Lower leg skin (tissue), 4 donors: ENCODE measurements at regions not wholly inside any gene's neighbourhood (a gene's known extent, or its start where the extent isn't known, plus 50 kb on each side); places are given as distances from the start of the nearest gene placed in this dataset.
"Not testable (repeated sequence)": the region's sequence is repeated elsewhere in the genome, so short reads cannot be mapped to it uniquely, and the experiment has no call there.

Experiments
- DNase-seq, 2 donors: peaks; one replicate each; pipeline ENCODE4 v3.0.0-alpha.2; 2019; ENCODE audit warnings: low spot score in 2 of 2
- H3K4me3 ChIP-seq: fragments of 200-600 bp; sonication (generic); 2 replicates; pipeline ENCODE4 v1.5.1; 2017; ENCODE audit warnings: mild to moderate bottlenecking, low read depth; ENCODE audit not compliant: poor library complexity, severe bottlenecking
- POLR2A ChIP-seq, 2 donors: fragments of 450-650 bp; IDR thresholded peaks; one replicate each; pipeline ENCODE4 v1.6.1; 2016 to 2017; ENCODE audit warnings: antibody characterized with exemption in 2 of 2, mild to moderate bottlenecking in 1 of 2, moderate library complexity in 1 of 2
- WGBS, 2 donors: methylation state at CpG; one replicate each; pipeline ENCODE4 v1.1.5; 2018; 5-methylcytosine and 5-hydroxymethylcytosine counted together
- intact Hi-C: fragments of 100-400 bp; cut with DNase I; formaldehyde crosslinking; loops from one replicate; pipeline ENCODE4 v1.15.0; 2023; ENCODE audit warnings: low total_unique reads
- TF ChIP-seq, protein P1 (sequence below), 3 donors: fragments of 450-650 bp; IDR thresholded peaks; one replicate each; pipeline ENCODE4 v1.5.1; 2016; ENCODE audit warnings: antibody characterized with exemption in 3 of 3, mild to moderate bottlenecking in 3 of 3, moderate library complexity in 2 of 3

DNA sequence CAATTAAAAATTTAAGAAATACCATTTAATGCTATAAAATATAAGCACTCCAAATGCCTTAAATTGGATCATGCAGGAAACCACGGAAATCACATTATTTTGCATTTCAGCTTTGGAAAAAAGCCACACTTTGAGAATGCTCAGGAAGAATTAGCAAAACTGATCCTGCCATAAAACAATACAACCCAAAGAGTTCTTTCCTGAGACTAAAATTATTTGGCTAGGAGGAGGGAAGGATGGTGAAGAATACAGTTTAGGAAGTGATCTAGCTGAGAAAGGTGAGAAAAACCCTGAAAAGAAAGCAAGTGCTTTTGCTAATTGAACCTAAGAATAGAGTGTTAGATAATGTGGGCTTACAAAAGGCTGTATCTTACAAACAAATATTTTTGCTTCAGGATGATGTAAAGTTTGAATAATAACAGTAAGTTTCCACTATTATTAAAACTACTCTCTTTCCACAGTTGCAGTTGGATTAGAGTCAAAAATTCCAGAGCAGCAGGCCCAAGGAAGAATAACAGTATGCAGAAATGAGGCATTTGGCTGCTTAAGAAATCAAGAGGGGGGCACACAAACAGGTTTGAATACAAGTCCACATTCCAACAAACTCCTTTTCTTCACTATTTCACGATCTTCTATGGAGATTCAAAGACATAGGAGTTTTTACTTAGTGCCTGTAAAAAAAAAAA is 565.4 kb downstream of the RFPL4B start:
- H3K4me3 ChIP-seq = no peak overlapping the region
- DNase-seq = no peak
- intact Hi-C loops = no loop called here
- WGBS, 2 donors = 33 to 38% methylated on average over 2 of the region's 2 CpGs
- TF ChIP-seq POLR2A (IDR thresholded peaks at IDR 0.05) = no peak
- TF ChIP-seq, protein P1, sequence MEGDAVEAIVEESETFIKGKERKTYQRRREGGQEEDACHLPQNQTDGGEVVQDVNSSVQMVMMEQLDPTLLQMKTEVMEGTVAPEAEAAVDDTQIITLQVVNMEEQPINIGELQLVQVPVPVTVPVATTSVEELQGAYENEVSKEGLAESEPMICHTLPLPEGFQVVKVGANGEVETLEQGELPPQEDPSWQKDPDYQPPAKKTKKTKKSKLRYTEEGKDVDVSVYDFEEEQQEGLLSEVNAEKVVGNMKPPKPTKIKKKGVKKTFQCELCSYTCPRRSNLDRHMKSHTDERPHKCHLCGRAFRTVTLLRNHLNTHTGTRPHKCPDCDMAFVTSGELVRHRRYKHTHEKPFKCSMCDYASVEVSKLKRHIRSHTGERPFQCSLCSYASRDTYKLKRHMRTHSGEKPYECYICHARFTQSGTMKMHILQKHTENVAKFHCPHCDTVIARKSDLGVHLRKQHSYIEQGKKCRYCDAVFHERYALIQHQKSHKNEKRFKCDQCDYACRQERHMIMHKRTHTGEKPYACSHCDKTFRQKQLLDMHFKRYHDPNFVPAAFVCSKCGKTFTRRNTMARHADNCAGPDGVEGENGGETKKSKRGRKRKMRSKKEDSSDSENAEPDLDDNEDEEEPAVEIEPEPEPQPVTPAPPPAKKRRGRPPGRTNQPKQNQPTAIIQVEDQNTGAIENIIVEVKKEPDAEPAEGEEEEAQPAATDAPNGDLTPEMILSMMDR (IDR thresholded peaks at IDR 0.05) = no peak

DNA sequence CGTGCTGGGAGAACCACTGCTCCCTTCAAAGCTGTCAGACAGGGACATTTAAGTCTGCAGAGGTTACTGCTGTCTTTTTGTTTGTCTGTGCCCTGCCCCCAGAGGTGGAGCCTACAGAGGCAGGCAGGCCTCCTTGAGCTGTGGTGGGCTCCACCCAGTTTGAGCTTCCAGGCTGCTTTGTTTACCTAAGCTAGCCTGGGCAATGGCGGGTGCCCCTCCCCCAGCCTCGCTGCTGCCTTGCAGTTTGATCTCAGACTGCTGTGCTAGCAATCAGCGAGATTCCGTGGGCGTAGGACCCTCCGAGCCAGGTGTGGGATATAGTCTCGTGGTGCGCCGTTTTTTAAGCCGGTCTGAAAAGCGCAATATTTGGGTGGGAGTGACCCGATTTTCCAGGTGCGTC is 572.6 kb downstream of the RFPL4B start:
- H3K4me3 ChIP-seq, intact Hi-C loops, DNase-seq: not testable (repeated sequence)
- 95 to 96% methylated on average over 13 of the region's 14 CpGs for WGBS, 2 donors

DNA sequence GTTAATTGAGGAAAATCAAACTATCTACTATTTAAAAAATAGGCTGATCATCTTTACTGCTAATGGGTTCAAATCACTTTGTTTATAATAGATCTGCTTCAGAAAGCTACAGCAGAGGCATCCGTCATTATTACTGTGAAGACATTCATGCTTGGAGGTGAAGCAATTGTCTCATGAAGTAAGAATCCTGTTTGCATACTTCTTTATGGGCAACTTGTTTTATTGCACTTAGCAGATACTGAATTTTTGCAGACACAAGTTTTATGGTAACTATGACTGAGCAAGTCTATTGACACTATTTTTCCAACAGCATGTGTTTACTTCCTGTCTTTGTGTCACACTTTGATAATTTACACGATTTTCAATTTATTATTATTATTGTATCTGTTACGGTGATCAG is 573.9 kb downstream of the RFPL4B start:
- no peak for TF ChIP-seq POLR2A (IDR thresholded peaks at IDR 0.05)
- TF ChIP-seq, protein P1 (IDR thresholded peaks at IDR 0.05) = no peak
- no peak overlapping the region for H3K4me3 ChIP-seq
- WGBS, 2 donors = 92% methylated on average over 3 of the region's 3 CpGs
- DNase-seq = no peak
- intact Hi-C loops = no loop called here

DNA sequence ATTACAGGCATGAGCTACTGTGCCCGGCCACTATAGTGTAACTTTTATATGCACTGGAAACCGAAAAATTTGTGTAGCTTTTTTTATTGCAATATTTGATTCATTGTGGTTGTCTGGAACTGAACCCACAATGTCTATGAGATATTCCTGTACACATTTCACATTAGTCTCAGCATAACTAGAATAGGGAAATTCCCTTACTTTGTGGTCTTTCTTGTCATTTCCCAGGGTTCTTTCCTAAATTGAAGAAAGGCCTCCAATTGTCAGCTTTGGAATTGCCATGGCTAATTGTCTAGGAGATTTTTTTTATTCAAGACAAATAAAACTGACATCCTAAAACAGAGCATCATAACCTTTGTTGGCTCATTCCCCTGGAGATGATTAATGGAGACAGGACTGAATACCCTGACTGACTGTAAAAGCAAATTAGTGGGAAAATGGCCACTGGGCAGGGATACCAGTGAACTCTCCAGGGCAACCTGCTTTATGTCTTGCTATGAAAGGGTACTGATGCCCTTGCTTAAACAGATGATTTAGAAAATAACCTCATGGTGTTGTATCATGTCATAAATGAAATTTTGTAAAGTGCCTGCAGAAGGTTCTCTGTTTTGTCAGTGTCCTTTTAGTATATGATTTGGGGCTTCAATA is 576.9 kb downstream of the RFPL4B start:
- DNase-seq = no peak
- intact Hi-C loops = no loop called here
- 88% methylated on average over 2 of the region's 2 CpGs for WGBS, 2 donors
- TF ChIP-seq POLR2A (IDR thresholded peaks at IDR 0.05) = no peak
- TF ChIP-seq, protein P1 (IDR thresholded peaks at IDR 0.05) = no peak
- H3K4me3 ChIP-seq = no peak overlapping the region

DNA sequence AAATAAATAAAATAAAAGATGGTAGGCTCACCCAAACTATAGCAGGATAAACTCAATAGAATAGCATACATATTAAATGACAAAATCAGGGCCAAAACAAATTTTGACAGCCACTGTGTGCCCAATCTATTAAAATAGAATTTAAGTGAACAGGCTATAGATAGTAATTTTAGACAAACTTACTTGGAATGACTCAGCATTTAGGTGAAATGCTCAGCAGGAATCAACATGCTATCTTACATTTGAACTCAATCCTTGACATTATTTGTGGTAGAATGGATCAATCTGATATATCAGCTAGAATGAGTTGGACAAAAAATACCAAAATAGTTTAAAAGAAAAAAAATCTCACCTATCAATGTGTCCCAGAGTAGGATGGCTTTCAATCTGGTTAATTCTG is 578.6 kb downstream of the RFPL4B start:
- intact Hi-C loops = no loop called here
- TF ChIP-seq, protein P1 (IDR thresholded peaks at IDR 0.05) = no peak
- TF ChIP-seq POLR2A (IDR thresholded peaks at IDR 0.05) = no peak
- DNase-seq = no peak
- H3K4me3 ChIP-seq = no peak overlapping the region

DNA sequence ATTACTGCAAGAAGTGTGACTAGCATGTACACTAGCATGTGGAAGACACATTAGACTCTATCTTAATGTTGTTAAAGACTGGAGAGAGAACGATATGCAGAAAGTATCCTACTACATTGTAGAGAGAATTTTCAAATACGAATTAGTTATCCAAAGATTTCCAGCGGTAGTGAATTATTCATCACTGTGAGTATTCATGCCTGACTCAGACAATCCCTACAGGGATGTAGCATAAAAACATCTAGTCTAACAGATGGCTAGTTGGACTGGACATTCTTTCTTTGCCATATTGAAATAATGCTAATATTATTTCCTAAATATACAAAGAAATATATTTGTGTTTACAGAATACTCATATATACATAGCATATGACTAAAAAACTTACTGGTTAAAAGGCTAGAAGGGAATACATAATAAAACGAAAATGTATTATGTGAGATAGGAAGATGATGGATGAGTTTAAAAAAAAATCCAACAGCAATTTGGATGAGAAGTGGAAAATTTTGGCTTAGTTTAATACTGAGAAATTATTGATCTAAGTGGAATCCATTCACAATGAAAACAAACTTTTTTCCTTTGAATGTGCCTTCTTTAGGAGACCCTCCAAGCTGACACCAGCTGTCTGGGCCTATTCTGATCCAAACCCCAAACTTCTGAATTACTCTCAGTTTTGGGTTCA is 580.7 kb downstream of the RFPL4B start:
- DNase-seq = no peak
- no peak overlapping the region for H3K4me3 ChIP-seq
- WGBS, 2 donors = 78 to 80% methylated on average over 4 of the region's 4 CpGs
- TF ChIP-seq, protein P1 (IDR thresholded peaks at IDR 0.05) = no peak
- TF ChIP-seq POLR2A (IDR thresholded peaks at IDR 0.05) = no peak
- intact Hi-C loops = no loop called here
